OCI-LY3 (cell line): ENCODE measurements at regions not wholly inside any gene's neighbourhood (a gene's known extent, or its start where the extent isn't known, plus 50 kb on each side); places are given as distances from the start of the nearest gene placed in this dataset.

Experiments
- H2AFZ ChIP-seq: fragments of 200-600, 300-600 bp; shearing (Covaris generic); 2 replicates; pipeline ENCODE4 v1.6.0; 2014; ENCODE audit warnings: antibody characterized with exemption, low read depth, low read length
- H3K27ac ChIP-seq: fragments of 200-600, 300-600 bp; sonication (generic); 2 replicates; pipeline ENCODE4 v1.5.1; 2014; ENCODE audit warnings: mild to moderate bottlenecking, low read length, moderate library complexity, mixed read lengths
- H3K27me3 ChIP-seq: fragments of 200-600, 300-600 bp; sonication (generic); 2 replicates; pipeline ENCODE4 v1.6.1; 2014; ENCODE audit warnings: low read depth, low read length, mixed read lengths
- H3K36me3 ChIP-seq: fragments of 200-600, 300-600 bp; sonication (generic); replicated peaks from 2 replicates; pipeline ENCODE3; 2014; ENCODE audit warnings: low read depth, low read length, mixed read lengths
- H3K4me1 ChIP-seq: fragments of 300-600, 200-600 bp; sonication (generic); 2 replicates; pipeline ENCODE4 v1.6.1; 2014; ENCODE audit warnings: low read length, mixed read lengths
- H3K4me2 ChIP-seq: fragments of 200-600, 300-600 bp; sonication (generic); 2 replicates; pipeline ENCODE4 v1.6.1; 2014; ENCODE audit warnings: low read length, mixed read lengths
- H3K4me3 ChIP-seq: fragments of 300-600, 200-600 bp; sonication (generic); 2 replicates; pipeline ENCODE4 v1.5.1; 2014; ENCODE audit warnings: antibody characterized with exemption, mild to moderate bottlenecking, low read length, moderate library complexity
- H3K79me2 ChIP-seq: fragments of 300-600, 200-600 bp; shearing (Covaris generic); 2 replicates; pipeline ENCODE4 v1.6.1; 2014; ENCODE audit warnings: mild to moderate bottlenecking, low read length, mixed read lengths
- H3K9ac ChIP-seq: fragments of 300-600, 200-600 bp; shearing (Covaris generic); 2 replicates; pipeline ENCODE4 v1.6.0; 2014; ENCODE audit warnings: mild to moderate bottlenecking, low read length, moderate library complexity
- H3K9me3 ChIP-seq: fragments of 200-600, 300-600 bp; shearing (Covaris generic); 2 replicates; pipeline ENCODE4 v1.6.1; 2014; ENCODE audit warnings: low read length, mixed read lengths; ENCODE audit not compliant: insufficient read depth
- H4K20me1 ChIP-seq: fragments of 200-600, 300-600 bp; sonication (generic); 2 replicates; pipeline ENCODE4 v1.6.1; 2016; ENCODE audit warnings: low read length, mixed read lengths; ENCODE audit not compliant: insufficient read depth
- CTCF ChIP-seq: fragments of 200-600, 300-600 bp; sonication (generic); IDR thresholded peaks from 2 replicates; pipeline ENCODE4 v1.5.1; 2014; ENCODE audit warnings: antibody characterized with exemption, low read length, low read depth
- EZH2phosphoT487 ChIP-seq: fragments of 200-600 bp; shearing (Covaris generic); IDR thresholded peaks from 2 replicates; pipeline ENCODE4 v1.6.1; 2018; ENCODE audit warnings: antibody characterized with exemption, mixed run types, low read depth

- H3K27ac ChIP-seq: no peak overlapping the region
- TF ChIP-seq EZH2phosphoT487 (no peak), CTCF (no peak)
- no peak overlapping the region for H2AFZ ChIP-seq
- H3K36me3 ChIP-seq: no peaks in the 10 kb centered on the region
- H3K4me2 ChIP-seq: no peak overlapping the region
- H4K20me1 ChIP-seq: no peaks in the 10 kb centered on the region
- H3K9me3 ChIP-seq: no peaks in the 10 kb centered on the region
- no peaks in the 10 kb centered on the region for H3K27me3 ChIP-seq
- peaks cover 5% of the 10 kb centered on the region; the same call in 1 of the 2 replicates for H3K4me1 ChIP-seq
- H3K4me3 ChIP-seq: no peak overlapping the region
- no peak overlapping the region for H3K9ac ChIP-seq
- H3K79me2 ChIP-seq: no peaks in the 10 kb centered on the region
Observed at GRCh38 chr1:69321311-69321710, 246.4 kb upstream of the LRRC7 start.

DNA sequence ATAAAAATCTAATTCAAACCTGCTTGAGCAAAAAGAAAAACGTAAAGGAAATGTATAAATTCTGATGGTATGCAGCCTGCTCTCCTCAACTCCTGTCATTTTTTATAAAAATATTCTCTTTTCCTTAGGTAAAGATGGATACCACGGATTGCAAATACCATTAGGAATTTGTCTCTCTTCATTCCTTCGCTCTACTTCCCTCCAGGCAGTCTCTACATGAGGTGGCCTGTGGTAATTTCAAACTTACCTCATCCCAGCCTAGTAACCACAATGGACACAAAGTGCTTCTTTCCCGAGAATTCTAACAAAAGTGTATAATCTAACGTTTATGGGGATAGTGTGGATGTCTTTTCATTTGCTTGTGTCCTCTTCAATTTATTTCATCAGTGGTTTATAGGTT is 239.5 kb upstream of the LRRC7 start:
- H3K4me3 ChIP-seq: no peak overlapping the region
- no peak overlapping the region for H3K27ac ChIP-seq
- no peaks in the 10 kb centered on the region for H3K36me3 ChIP-seq
- H3K9ac ChIP-seq: no peak overlapping the region
- no peaks in the 10 kb centered on the region for H3K9me3 ChIP-seq
- no peak overlapping the region for H3K4me2 ChIP-seq
- no peaks in the 10 kb centered on the region for H3K79me2 ChIP-seq
- no peak for TF ChIP-seq EZH2phosphoT487
- H3K4me1 ChIP-seq: no peaks in the 10 kb centered on the region
- no peaks in the 10 kb centered on the region for H4K20me1 ChIP-seq
- no peak overlapping the region for H2AFZ ChIP-seq
- no peaks in the 10 kb centered on the region for H3K27me3 ChIP-seq

- TF ChIP-seq EZH2phosphoT487: no peak
- no peak for TF ChIP-seq CTCF
- Histone ChIP-seq H3K9me3 (no peaks in the 10 kb centered on the region), H3K4me1 (no peaks in the 10 kb centered on the region), H3K4me2 (no peak overlapping the region), H2AFZ (no peak overlapping the region), H3K27me3 (no peaks in the 10 kb centered on the region), H3K27ac (no peak overlapping the region), H3K79me2 (no peaks in the 10 kb centered on the region), H4K20me1 (no peaks in the 10 kb centered on the region), H3K4me3 (no peak overlapping the region), H3K9ac (no peak overlapping the region), H3K36me3 (no peaks in the 10 kb centered on the region)
Observed at GRCh38 chr1:69363236-69363635, 204.5 kb upstream of the LRRC7 start.

DNA sequence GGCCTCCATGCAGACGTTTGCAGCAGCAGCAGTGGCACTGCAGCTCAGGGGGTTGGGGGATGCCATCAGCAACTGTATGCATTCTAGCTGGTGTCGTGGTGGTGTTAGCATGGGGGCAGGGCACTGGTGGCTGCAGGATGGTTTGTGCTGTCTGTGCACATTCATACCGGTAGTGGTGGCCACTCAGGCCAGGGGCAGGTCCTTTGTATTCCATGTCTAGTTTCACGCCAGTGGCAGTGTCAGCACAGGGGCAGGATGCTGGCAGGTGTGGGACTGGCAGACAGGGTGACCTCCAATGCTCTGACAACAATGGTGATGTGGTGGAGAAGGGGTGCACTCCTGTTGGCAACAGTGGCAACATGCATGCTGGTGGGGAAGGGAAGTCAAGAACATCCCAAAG is 194.2 kb upstream of the LRRC7 start:
- no peaks in the 10 kb centered on the region for H3K27me3 ChIP-seq
- no peak overlapping the region for H2AFZ ChIP-seq
- H3K4me1 ChIP-seq: no peaks in the 10 kb centered on the region
- no peaks in the 10 kb centered on the region for H3K9me3 ChIP-seq
- H3K9ac ChIP-seq: no peak overlapping the region
- no peak overlapping the region for H3K4me3 ChIP-seq
- no peak overlapping the region for H3K4me2 ChIP-seq
- TF ChIP-seq EZH2phosphoT487 (no peak), CTCF (no peak)
- no peak overlapping the region for H3K27ac ChIP-seq
- H3K36me3 ChIP-seq: no peaks in the 10 kb centered on the region
- no peaks in the 10 kb centered on the region for H4K20me1 ChIP-seq
- no peaks in the 10 kb centered on the region for H3K79me2 ChIP-seq

GRCh38 chr1:69376408-69376807 is 191.3 kb upstream of the LRRC7 start:
- H3K9ac ChIP-seq: no peak overlapping the region
- H2AFZ ChIP-seq: no peak overlapping the region
- no peak overlapping the region for H3K4me2 ChIP-seq
- no peaks in the 10 kb centered on the region for H4K20me1 ChIP-seq
- no peaks in the 10 kb centered on the region for H3K79me2 ChIP-seq
- H3K27me3 ChIP-seq: no peaks in the 10 kb centered on the region
- H3K27ac ChIP-seq: no peak overlapping the region
- no peaks in the 10 kb centered on the region for H3K36me3 ChIP-seq
- no peak overlapping the region for H3K4me3 ChIP-seq
- no peaks in the 10 kb centered on the region for H3K4me1 ChIP-seq
- TF ChIP-seq CTCF: no peak
- no peak for TF ChIP-seq EZH2phosphoT487
- H3K9me3 ChIP-seq: no peaks in the 10 kb centered on the region
